ENCODE measurements at regions not wholly inside any gene's neighbourhood (a gene's known extent, or its start where the extent isn't known, plus 50 kb on each side); places are given as distances from the start of the nearest gene placed in this dataset.
"Not testable (repeated sequence)": the region's sequence is repeated elsewhere in the genome, so short reads cannot be mapped to it uniquely, and the experiment has no call there.

DNA sequence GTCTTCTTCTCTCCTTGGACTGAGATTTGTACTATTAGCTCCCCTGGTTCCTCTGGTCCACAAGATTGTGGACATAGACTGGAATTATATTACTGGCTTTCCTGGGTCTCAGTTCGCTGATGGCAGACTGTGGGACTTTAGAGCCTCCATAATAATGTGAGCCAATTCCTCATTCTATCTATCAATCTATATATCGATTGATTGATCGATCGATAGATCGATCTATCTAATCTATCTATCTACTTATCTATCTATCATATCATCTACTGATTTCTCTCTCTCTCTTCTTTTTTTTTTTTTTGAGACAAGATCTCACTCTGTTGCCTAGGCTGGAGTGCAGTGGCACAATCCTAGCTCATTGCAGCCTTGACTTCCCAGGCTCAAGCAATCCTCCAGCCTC, 51.5 kb upstream of the DDR1 start:
- DNase-seq (ENCODE audit: low read depth) = no peak

DNA sequence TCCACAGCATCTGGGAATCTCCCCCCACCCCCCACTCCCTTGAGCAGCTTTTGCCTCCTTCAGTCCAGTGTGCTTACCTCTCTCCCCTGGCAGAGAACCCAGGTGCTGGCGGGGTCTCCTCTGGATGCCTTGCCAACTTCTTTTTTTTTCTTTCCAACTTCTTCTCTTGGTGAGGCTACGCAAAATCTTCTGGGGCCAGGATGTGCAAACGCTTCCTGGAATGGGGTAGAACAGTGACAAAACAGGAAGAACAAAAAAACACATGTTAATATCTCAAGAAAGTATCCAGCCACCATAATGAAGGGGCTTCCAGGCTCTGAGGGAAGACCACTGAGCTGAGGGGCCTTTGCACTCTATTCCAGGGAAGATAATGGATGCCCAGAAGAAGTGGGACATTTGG, 53.9 kb upstream of the DDR1 start:
- DNase-seq (ENCODE audit: low read depth) = no peak

DNA sequence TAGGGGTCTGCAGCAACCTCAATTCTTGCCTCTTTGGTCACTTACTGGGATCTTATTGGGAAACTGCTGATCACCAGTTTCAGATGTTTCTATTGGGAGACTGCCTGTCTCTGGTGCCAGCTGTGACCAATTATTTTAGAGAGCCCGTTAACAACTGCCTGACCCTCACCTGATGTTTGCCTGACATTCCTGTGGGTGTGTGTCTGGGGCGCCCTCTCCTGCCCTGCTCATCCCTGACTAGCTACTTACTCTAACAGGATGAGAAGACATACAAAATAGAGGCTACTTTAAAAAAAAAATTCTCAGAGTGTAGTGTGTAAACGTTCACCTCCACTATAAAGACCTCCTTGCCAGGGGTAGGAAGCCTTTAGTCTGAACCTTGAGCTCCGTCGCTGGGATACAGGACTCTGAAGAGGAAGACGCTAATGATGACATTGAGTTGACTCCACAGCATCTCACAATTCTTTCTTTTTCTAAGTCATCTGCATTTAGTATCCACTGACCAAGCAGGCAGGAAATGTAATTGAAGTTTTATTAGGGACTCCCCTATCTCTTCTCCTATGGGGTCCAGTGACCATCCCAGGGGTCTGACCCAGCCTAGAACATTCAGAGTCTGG, 54.6 kb upstream of the DDR1 start:
- no peak for DNase-seq (ENCODE audit: low read depth)

DNA sequence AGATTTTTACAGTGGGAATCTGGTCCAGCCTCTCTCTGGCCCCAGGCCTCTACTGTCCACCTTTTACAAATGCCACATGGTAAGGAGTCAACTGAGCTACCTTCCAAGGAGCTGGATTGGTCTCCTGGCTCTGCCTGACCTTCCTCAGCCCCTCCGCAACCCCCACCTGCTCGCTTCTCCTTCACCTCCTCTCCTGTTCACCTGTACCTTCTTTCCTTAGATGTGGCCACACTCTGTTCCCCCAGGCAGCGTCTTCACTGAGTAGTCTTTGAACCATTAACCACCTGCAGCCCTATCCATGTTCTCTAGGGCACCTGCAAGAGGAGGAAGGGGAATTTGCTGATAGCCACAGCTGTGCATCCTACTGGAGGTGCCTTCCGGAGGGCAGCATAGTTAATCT, 55.3 kb upstream of the DDR1 start:
- no peak for DNase-seq (ENCODE audit: low read depth)

DNA sequence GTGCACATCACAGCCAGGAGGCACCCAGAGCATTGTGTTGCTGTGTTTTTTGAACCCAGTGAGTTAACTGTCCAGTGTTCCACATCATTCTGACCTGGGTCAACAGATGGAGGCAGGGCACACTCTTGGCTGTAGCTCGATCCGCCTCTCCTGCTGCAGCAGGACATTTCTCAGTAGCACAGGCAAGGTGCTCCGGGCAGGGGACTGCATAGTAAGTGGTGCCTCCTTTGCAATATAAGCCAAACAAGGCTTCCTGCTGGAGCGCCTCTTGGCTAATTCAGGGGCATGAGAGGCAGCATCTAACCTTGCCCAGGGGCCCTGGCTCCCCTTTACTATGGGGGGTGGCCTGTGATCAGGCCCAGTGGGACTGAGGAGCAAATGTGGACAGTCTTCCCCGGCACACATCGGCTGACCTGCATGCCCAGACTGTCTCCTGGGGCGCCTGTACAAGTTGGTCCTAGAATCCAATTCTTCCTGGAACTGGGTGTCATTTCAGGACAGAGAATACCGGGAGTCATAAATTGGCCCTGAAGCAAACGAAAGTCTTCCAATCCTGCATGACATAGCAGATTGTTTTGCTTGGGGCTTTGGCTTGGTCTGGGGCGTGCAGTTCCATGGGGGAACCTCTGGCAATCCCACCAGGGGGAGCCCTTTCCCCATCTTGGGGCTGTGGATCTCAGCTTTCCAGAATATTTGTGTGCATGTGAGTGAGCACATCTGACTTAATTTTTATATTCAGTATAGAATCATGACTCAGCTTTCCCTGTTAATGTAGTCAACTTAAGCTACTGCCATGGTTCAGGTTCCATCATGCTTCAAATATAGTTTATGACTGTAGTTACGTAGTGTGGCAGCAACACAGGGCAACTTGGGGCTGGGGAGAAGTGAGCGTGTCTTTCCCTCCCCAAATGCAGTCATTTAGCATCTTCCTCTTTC, 56.0 kb upstream of the DDR1 start:
- peak; percentile 60 for DNase-seq (ENCODE audit: low read depth)

DNA sequence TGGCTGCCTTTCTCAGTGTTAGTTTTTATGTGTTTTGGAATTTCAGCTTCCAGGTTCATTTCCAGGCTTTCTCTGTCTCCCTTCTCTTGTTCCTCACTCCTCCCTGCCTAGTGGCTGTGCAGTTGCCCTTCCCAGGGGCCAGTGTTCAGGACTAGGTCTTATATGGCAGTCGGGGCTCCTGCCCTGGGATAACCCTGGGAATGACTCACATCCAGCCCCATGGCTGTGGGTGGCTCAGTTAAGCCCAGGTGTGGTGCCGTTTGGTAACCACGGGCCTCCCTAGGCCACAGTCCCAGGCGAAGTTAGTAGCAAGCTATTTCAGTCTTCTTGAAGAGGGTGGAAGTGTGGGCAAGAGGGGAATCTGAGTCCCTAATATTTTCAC, 57.4 kb upstream of the DDR1 start:
- no peak for DNase-seq (ENCODE audit: low read depth)

DNA sequence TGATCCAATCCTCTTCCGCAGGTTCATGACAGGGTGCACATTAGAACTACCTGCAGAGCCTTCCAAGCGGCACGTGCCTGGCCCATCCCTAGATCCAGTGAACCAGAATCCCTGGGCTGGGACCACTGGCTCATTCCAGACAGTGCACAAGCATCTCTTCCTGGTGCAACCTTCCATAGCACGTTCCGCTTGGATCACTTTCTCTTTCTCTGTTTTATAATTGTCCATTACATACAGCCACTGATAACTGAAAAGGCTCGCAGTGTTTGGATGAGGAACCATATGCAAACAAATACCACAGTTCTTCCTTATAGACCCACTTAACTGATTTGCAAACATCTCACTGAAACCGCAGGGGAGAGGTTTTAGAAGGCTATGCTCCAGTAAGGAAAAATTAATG, 59.6 kb upstream of the DDR1 start:
- no peak for DNase-seq (ENCODE audit: low read depth)

DNA sequence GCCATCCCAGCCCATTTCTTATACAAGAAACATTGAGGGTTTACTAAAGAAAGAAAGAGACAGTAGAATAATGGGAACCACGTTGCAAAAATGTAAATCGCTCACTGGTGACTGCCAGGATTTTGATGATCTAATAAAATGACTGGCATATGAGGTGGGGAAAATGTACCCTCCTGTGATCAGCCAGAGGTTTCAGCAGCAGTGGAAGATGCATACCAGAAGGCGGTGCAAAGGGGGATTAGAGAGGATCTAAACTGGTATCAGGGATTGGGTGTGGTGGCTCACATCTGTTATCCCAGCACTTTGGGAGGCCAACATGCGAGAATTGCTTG, 60.8 kb upstream of the DDR1 start:
- no peak for DNase-seq (ENCODE audit: low read depth)

DNA sequence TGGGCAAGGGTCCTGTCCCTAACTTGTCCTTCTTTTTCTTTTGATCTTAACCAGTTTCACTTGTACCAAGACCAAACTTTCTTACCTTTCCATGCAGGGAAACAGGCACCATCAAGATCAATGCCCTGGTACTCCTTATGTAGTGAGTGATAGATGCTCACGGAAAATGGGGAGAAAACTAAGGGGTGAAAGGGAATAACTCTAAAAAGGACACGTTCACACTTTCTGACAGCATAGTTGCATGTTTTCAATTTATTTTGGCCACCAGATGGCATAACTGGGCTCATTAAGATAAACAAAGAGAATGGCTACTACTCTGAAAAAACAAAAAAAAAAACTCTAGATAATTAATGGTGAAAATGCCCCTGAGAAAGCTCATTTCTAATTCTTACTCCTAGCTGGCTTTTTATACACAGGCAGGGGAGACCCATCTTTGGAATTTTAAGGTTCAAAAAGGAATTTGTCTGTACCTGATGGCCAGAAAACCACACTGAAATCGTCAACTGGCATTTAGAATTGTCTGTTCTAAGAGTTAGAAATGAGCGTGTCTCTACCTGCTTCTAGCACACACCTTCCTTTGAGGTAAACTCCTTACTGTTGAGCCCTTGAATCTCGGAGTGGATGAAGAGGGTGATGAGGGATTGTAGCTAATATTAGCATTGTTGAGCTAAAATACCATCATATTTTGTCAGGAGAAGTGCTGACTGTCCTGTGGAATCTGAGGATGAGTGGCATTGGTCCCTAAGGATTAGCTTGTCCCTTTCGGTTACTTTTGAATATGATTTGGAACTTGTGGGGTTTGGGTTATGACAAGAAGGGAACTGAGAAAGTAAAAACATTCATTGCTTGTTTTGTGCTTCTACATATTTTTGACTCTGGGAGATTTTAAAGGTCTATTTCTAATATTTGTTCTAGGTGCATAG, 62.2 kb upstream of the DDR1 start:
- no peak for DNase-seq (ENCODE audit: low read depth)

DNA sequence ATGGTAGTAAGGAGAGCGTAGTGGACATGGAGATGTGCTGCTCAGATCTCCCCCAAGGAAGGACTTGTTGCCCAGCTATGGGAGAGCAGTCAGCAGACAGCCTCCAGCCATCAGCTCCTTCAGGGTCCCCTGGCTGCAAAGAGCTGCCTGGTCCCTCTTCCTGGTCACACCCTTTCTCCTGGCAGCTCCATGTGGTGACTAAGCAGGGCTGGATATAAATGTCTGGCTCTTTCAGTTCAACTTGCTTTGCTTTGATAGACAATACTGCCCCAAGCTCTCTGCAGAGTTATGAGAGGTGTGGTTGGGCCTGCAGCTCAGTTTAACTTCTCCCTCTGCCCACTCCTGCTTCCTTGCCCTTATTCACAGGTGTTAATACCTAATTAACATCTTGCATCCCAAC, 64.1 kb upstream of the DDR1 start:
- peak; percentile 62 for DNase-seq (ENCODE audit: low read depth)

DNA sequence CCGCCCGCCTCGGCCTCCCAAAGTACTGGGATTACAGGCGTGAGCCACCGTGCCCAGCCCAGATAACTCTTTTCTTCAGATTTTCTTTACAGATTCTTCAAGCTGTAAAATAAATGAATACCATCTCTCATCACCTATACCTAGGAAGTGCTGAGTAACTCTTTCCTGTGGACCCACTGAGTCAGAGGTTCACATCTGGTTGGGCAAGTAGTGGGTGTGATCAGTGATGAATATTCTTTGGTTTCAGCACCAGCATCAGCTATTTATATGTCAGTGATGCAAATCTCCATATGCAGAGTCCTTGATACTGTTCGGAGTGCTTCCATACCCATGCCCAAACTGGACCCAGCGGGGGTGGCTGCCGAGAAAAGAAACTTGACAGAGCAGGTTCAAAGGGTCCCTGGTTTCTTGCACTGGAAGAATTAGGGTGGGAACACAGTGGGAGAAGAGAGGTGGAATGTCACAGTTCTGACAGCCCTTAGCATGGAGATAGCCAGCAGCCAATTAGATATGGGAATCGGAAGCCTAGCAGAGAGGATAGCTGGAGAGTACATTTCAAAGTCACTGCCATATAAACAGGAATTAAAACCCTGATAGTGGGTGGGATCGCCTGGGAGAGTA, 64.9 kb upstream of the DDR1 start:
- no peak for DNase-seq (ENCODE audit: low read depth)

DNA sequence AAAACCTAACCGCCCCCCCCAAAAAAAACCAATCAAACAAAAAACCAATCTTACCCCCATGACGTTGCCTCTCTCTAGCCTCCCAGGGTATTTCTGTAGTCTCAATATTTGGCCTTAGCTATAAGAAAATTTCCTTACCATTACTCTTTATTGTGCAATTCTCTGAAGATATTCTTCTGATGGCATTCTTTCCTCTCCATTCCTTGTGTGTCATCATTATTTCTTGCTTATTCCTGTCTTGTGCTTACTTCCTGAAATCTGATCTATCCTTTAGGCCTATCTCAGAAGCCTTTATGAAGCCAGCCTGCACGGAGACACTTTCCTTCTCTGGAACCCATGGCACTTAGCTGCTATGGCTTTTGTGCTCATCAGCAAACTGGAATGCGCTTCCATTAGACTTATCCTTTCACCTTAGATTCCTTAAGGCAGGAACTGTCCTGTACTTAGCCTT, 65.9 kb upstream of the DDR1 start:
- DNase-seq (ENCODE audit: low read depth) = peak; percentile 73

DNA sequence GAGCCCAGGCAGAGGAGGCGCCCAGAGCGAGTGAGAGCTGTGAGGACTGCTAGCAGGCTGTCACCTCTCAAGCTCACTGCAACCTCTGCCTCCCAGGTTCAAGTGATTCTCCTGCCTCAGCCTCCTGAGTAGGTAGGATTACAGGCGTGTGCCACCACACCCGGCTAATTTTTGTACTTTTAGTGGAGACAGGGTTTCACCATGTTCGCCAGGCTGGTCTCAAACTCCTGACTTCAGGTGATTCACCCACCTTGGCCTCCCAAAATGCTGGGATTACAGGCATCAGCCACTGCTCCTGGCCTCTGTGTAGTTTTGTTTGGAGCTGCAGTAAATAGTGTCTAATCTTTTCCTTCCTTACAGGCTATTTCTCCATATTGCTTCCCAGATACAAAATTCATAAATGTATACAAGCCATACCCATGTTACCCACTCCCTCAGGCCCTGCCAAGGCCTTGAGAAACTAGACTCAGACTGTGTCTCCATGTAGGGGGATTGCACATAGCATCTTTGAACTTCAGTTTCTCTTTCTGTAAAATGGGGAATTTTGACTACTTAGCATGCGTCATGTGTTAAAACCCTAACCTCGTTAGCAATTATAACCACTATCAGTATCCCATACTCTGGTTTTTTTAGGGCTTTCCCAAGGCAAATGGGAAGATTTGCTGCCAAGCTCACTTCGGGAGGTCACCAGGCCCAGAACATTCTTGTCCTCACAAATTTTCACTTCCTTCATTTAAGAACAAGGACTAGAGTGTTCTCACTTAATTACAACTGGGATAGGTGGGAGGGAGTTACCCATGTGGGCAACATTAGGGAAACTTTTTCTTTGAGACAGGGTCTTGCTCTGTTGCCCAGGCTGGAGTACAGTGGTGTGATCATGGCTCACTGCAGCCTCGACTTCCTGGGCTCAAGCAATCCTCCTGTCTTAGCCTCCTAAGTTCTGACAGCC, 67.3 kb upstream of the DDR1 start:
- DNase-seq (ENCODE audit: low read depth) = no peak

DNA sequence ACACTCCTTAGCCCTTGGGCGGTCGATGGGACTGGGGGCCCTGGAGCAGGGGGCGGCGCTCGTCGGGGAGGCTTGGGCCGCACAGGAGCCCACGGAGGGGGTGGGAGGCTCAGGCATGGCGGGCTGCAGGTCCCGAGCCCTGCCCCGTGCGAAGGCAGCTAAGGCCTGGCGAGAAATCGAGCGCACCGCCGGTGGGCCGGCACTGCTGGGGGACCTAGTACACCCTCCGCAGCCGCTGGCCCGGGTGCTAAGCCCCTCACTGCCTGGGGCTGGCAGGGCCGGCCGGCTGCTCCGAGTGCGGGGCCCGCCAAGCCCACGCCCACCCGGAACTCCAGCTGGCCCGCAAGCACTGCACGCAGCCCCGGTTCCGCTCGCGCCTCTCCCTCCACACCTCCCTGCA, 68.0 kb upstream of the DDR1 start:
- DNase-seq (ENCODE audit: low read depth) = not testable (repeated sequence)

DNA sequence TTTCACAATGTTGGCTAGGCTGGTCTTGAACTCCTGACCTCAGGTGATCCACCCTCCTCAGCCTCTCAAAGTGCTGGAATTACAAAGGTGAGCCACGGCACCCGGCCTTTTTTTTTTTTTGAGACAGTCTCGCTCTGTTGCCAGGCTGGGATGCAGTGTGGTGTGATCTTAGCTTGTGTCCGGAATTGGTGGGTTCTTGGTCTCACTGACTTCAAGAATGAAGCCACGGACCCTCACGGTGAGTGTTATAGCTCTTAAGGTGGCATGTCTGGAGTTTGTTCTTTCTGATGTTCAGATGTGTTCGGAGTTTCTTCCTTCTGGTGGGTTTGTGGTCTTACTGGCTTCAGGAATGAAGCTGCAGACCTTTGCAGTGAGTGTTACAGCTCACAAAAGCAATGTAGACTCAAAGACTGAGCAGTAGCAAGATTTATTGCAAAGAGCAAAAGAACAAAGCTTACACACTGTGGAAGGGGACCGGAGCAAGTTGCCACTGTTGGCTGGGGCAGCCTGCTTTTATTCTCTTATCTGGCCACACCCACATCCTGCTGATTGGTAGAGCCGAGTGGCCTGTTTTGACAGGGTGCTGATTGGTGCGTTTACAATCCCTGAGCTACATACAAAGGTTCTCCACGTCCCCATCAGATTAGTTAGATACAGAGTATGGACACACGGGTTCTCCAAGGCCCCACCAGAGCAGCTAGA, 69.1 kb upstream of the DDR1 start:
- not testable (repeated sequence) for DNase-seq (ENCODE audit: low read depth)

DNA sequence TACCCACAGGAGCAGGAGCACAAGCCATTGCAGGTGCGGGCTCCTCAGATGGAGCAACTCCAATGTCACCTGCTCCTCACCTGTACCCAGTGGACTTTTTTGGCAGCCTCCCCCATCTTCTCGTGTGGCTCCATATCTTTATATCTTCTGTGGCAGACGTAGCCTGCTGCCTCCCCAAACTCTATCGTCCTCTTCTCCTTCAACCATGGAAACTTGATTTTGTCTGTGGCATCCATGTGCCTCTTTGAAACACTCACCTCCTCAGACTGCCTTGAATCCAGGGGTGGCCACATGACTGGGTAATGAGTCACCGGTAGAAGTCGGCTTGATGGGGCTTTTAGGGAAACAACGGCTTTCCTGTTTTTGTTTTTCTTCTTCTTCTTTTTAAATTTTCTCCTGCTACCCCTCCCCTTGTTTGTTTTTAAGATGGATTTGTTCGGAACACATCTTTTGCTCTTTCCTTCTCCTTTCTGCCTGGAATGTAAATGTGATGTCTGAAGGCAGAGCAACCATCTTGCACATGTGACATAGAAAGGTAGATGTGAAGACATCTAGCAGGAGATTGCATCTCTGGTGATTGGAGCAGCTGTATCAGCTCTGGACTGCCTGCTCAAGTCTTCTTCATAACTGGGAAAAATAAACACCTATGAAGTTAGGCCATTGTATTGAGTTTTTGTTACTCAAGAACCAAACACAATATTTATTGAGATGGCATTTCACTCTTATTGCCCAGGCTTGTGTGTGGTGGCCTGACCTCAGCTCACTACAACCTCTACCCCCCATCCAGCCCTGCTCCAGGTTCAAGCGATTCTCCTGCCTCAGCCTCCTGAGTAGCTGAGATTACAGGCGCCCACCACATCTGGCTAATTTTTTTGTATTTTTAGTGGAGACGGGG, 69.9 kb upstream of the DDR1 start:
- DNase-seq (ENCODE audit: low read depth) = no peak

DNA sequence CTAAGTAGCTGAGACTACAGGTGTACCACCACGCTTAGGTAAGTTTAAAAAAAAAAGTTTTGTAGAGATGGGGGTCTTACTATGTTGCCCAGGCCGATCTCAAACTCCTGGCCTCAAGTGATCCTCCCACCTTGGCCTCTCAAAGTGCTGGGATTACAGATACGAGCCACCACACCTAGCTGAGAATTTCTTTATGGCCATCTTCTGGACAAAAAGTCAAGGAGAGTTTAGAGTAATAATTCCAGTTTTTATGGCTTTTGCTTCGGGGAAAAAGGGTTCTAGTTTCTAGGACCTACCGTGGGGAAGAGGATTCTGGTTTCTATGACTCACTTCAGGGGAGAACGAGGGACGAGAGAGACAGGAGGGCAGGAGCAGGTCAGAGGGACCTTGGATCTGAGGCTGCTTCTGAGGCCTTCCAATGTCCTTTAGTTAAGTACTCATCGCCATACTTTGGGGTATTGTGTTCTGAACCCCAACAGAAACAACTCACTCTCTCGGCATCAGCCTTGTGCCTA, 69.3 kb upstream of the IER3 start:
- DNase-seq (ENCODE audit: low read depth) = no peak

DNA sequence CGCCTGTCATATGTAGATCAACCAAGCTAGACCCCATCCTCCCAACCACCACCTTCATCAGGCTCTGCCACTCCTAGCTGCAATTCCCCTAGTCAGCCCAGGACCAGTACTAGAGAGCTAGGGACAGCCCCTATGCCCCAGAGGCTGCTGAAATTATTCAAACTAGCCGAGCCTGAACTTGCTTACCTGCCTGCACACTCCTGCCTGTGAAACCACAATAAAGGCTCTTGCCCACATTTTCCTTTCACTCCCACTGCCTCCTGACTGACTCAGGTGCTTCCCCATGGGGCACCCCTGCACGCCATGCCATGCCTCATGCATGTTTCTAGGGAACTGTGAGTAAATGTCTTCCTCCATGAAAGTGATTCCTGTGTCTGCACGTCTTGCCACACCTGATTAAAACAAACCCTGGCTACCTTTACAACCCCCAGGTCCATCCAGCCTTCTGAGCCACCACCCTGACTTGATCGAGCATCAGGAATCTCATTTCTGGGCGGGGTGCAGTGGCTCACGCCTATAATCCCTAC, 66.5 kb upstream of the IER3 start:
- DNase-seq (ENCODE audit: low read depth) = no peak

DNA sequence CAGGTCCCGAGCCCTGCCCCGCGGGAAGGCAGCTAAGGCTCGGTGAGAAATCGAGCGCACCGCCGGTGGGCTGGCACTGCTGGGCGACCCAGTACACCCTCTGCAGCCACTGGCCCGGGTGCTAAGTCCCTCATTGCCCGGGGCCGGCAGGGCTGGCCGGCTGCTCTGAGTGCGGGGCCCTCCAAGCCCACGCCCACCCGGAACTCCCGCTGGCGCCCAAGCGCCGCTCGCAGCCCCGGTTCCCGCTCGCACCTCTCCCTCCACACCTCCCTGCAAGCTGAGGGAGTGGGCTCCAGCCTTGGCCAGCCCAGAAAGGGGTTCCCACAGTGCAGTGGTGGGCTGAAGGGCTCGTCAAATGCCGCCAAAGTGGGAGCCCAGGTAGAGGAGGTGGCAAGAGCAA, 63.2 kb upstream of the IER3 start:
- not testable (repeated sequence) for DNase-seq (ENCODE audit: low read depth)

Data from GM04503 (cell line).